HCT116 (cell line): ENCODE measurements at regions not wholly inside any gene's neighbourhood (a gene's known extent, or its start where the extent isn't known, plus 50 kb on each side); places are given as distances from the start of the nearest gene placed in this dataset.

ENCODE experiments used
- ATAC-seq: fragments of 200-7000 bp; cut with Tn5 transposase; 2 replicates; pipeline ENCODE4 v1.9.1; 2020; ENCODE audit warnings: mild to moderate bottlenecking, moderate library complexity
- BruUV-seq: library from RNA; stranded (reverse); fragments of 400-500 nt; replicated peaks from 2 replicates; lab custom pipeline; 2021; lab: Mats Ljungman, UMichigan
- CTCF ChIA-PET: fragments of 300-600 bp; sonication (Branson Sonifier 250); formaldehyde crosslinking; loops from one replicate; lab custom pipeline; 2021; ENCODE audit warnings: antibody characterized with exemption; lab: Charles Lee
- POLR2A ChIA-PET: fragments of 300-600, 350-600 bp; sonication (Branson Sonifier 250); formaldehyde crosslinking; loops from one replicate; lab custom pipeline; 2021; ENCODE audit warnings: antibody characterized with exemption; lab: Charles Lee
- RAD21 ChIA-PET, 2 experiments: fragments of 300-600 bp; sonication (Branson Sonifier 250); formaldehyde crosslinking; loops; one replicate each; lab custom pipeline; 2023; ENCODE audit warnings: low total read pairs in 2 of 2; ENCODE audit not compliant: uncharacterized antibody in 2 of 2, unreplicated experiment in 2 of 2, low non-redundant PET in 1 of 2; lab: Charles Lee
- DNase-seq: peaks from one replicate; pipeline ENCODE4 v3.0.0-alpha.2; 2010; ENCODE audit warnings: low read depth, low spot score
- H2AFZ ChIP-seq: fragments of 200-600 bp; shearing (Covaris generic), sonication (generic); 2 replicates; pipeline ENCODE4 v1.6.1; 2017; ENCODE audit warnings: low read depth, mixed run types, mixed read lengths, antibody characterized with exemption, low read length; ENCODE audit not compliant: poor library complexity, severe bottlenecking
- H3K27ac ChIP-seq: 2 replicates; pipeline ENCODE4 v1.5.1; 2012; ENCODE audit warnings: low read depth, low read length
- H3K27me3 ChIP-seq: fragments of 200-600 bp; sonication (generic); 2 replicates; pipeline ENCODE4 v1.6.1; 2016; ENCODE audit warnings: mixed run types, low read length, mixed read lengths; ENCODE audit not compliant: insufficient read depth
- H3K36me3 ChIP-seq, 2 experiments: fragments of 200-500 bp in 1 of 2; fragments of 200-600 bp in 1 of 2; sonication (Bioruptor generic) in 1 of 2; sonication (generic) in 1 of 2; 2 replicates each; pipeline versions ENCODE4 v1.5.1 to v1.6.1; 2014 to 2016; ENCODE audit warnings: low read length in 2 of 2, inconsistent platforms in 1 of 2, mixed read lengths in 1 of 2, mixed run types in 1 of 2; ENCODE audit not compliant: insufficient read depth in 2 of 2, control insufficient read depth in 1 of 2
- H3K4me1 ChIP-seq, 2 experiments: fragments of 200-600 bp in 1 of 2; sonication (generic) in 1 of 2; 2 replicates each; pipeline versions ENCODE4 v1.5.1 to v1.6.1; 2012 to 2017; ENCODE audit warnings: low read length in 2 of 2, inconsistent platforms in 1 of 2, mild to moderate bottlenecking in 1 of 2, mixed read lengths in 1 of 2, mixed run types in 1 of 2, moderate library complexity in 1 of 2; ENCODE audit not compliant: insufficient read depth in 2 of 2, control insufficient read depth in 1 of 2
- H3K4me2 ChIP-seq: fragments of 200-600 bp; sonication (generic); 2 replicates; pipeline ENCODE4 v1.6.1; 2017; ENCODE audit warnings: mixed run types, low read length, mixed read lengths
- H3K4me3 ChIP-seq, 2 experiments: fragments of 200-600 bp in 1 of 2; sonication (generic) in 1 of 2; replicated peaks in 1 of 2; 2 replicates each; pipeline ENCODE4 v1.5.1; 2011 to 2016; ENCODE audit warnings: low read length in 2 of 2, control low read depth in 1 of 2, low read depth in 1 of 2, mild to moderate bottlenecking in 1 of 2, mixed read lengths in 1 of 2, mixed run types in 1 of 2
- H3K79me2 ChIP-seq: fragments of 200-600 bp; sonication (generic); 2 replicates; pipeline ENCODE4 v1.6.1; 2017; ENCODE audit warnings: mild to moderate bottlenecking, mixed run types, low read length, moderate library complexity, mixed read lengths; ENCODE audit not compliant: insufficient read depth
- H3K9ac ChIP-seq: fragments of 200-600 bp; sonication (generic); 2 replicates; pipeline ENCODE4 v1.6.1; 2016; ENCODE audit warnings: low read length, mixed read lengths
- H3K9me2 ChIP-seq: fragments of 200-600 bp; sonication (generic), shearing (Covaris generic); 2 replicates; pipeline ENCODE4 v1.6.1; 2017; ENCODE audit warnings: mixed run types, mild to moderate bottlenecking, moderate library complexity; ENCODE audit not compliant: insufficient read depth
- H3K9me3 ChIP-seq, 2 experiments: fragments of 200-500 bp in 1 of 2; fragments of 200-600 bp in 1 of 2; sonication (Bioruptor generic) in 1 of 2; sonication (generic) in 1 of 2; 2 replicates each; pipeline ENCODE4 v1.6.1; 2014 to 2017; ENCODE audit warnings: low read length in 2 of 2, mixed read lengths in 2 of 2, inconsistent platforms in 1 of 2, low read depth in 1 of 2, mild to moderate bottlenecking in 1 of 2, mixed run types in 1 of 2, moderate library complexity in 1 of 2; ENCODE audit not compliant: control insufficient read depth in 1 of 2, insufficient read depth in 1 of 2
- H4K20me1 ChIP-seq: fragments of 200-600 bp; sonication (generic), shearing (Covaris generic); 2 replicates; pipeline ENCODE4 v1.6.1; 2017; ENCODE audit warnings: mixed run types, mild to moderate bottlenecking, moderate library complexity; ENCODE audit not compliant: insufficient read depth
- ATF3 ChIP-seq: IDR thresholded peaks from 2 replicates; pipeline ENCODE4 v1.6.1; 2012
- CEBPB ChIP-seq: IDR thresholded peaks from 2 replicates; pipeline ENCODE4 v1.6.1; 2012; ENCODE audit warnings: low read depth
- CTCF ChIP-seq, 3 experiments: fragments of 200-600 bp in 1 of 3; sonication (generic) in 1 of 3; IDR thresholded peaks in 2 of 3; conservative IDR thresholded peaks in 1 of 3; 2 replicates each; pipeline ENCODE4 v1.5.1; 2012 to 2017; ENCODE audit warnings: low read depth in 2 of 3, low read length in 2 of 3, antibody characterized with exemption in 1 of 3, borderline replicate concordance in 1 of 3, control low read depth in 1 of 3, mild to moderate bottlenecking in 1 of 3, mixed read lengths in 1 of 3, mixed run types in 1 of 3, moderate library complexity in 1 of 3; ENCODE audit not compliant: insufficient read depth in 1 of 3
- EGR1 ChIP-seq: IDR thresholded peaks from 2 replicates; pipeline ENCODE4 v1.6.1; 2012; ENCODE audit warnings: low read depth
- EZH2 ChIP-seq: fragments of 200-600 bp; sonication (generic); IDR thresholded peaks from 2 replicates; pipeline ENCODE4 v1.6.1; 2017; ENCODE audit warnings: antibody characterized with exemption, mixed run types
- EZH2phosphoT487 ChIP-seq: fragments of 200-600 bp; IDR thresholded peaks from 2 replicates; pipeline ENCODE4 v1.6.1; 2018; ENCODE audit warnings: antibody characterized with exemption, borderline replicate concordance
- FOSL1 ChIP-seq: IDR thresholded peaks from 2 replicates; pipeline ENCODE4 v1.6.1; 2012; ENCODE audit warnings: low read depth
- JUND ChIP-seq: IDR thresholded peaks from 2 replicates; pipeline ENCODE4 v1.6.1; 2012
- MAX ChIP-seq: IDR thresholded peaks from 2 replicates; pipeline ENCODE4 v1.6.1; 2012
- POLR2A ChIP-seq: IDR thresholded peaks from 2 replicates; pipeline ENCODE4 v1.7.0; 2011; ENCODE audit warnings: borderline replicate concordance; ENCODE audit not compliant: insufficient read depth, insufficient read length; ENCODE audit errors: extremely low read depth
- POLR2AphosphoS5 ChIP-seq: IDR thresholded peaks from 2 replicates; pipeline ENCODE4 v1.6.1; 2011; ENCODE audit warnings: mild to moderate bottlenecking, low read depth, low read length, moderate library complexity
- RAD21 ChIP-seq: IDR thresholded peaks from 2 replicates; pipeline ENCODE4 v1.6.1; 2012; ENCODE audit warnings: low read depth, mild to moderate bottlenecking
- SIN3A ChIP-seq: IDR thresholded peaks from 2 replicates; pipeline ENCODE4 v1.6.1; 2012; ENCODE audit warnings: low read depth
- TCF7L2 ChIP-seq: IDR thresholded peaks from 2 replicates; pipeline ENCODE4 v1.7.0; 2011; ENCODE audit warnings: borderline replicate concordance, inconsistent platforms; ENCODE audit not compliant: insufficient read depth, insufficient read length; ENCODE audit errors: extremely low read depth
- YY1 ChIP-seq: IDR thresholded peaks from 2 replicates; pipeline ENCODE4 v1.6.1; 2011; ENCODE audit warnings: low read length, low read depth, moderate library complexity, mild to moderate bottlenecking; ENCODE audit not compliant: insufficient replicate concordance; ENCODE audit errors: extremely low read depth
- ZBTB33 ChIP-seq: IDR thresholded peaks from 2 replicates; pipeline ENCODE4 v1.6.1; 2011; ENCODE audit warnings: mild to moderate bottlenecking, low read length, moderate library complexity; ENCODE audit not compliant: insufficient replicate concordance; ENCODE audit errors: extremely low read depth
- ZFX ChIP-seq: fragments of 450-650 bp; IDR thresholded peaks from 2 replicates; pipeline ENCODE4 v1.6.1; 2017
- ZNF274 ChIP-seq: fragments of 200-500 bp; sonication (Bioruptor generic); IDR thresholded peaks from 2 replicates; pipeline ENCODE4 v1.6.1; 2014; ENCODE audit warnings: mild to moderate bottlenecking, low read depth, low read length, inconsistent platforms
- intact Hi-C: fragments of 100-400 bp; cut with micrococcal nuclease; formaldehyde crosslinking; loops from 2 replicates; pipeline ENCODE4 v1.10.0; 2022

GRCh38 chr15:29624271-29624670 is 198.0 kb downstream of the TJP1 start:
- ChIA-PET CTCF (interaction anchor here (1.3 kb wide), 1 partner anchor 10 kb away, joined by 4 read pairs; no protein-coding TSS in a partner anchor), POLR2A (no interaction called here), RAD21 (no interaction called here)
- ATAC-seq (no peak), DNase-seq (no peak)
- no TSS peak for BruUV-seq
- H3K79me2 ChIP-seq = no peaks in the 10 kb centered on the region
- H3K4me2 ChIP-seq = no peak overlapping the region
- no peak overlapping the region for H3K9ac ChIP-seq
- TF ChIP-seq CTCF (IDR thresholded peaks at IDR 0.05 in 2 of 3, conservative IDR thresholded peaks at IDR 0.05 in 1 of 3; ENCODE audit: borderline replicate concordance in 1 of 3, insufficient read depth in 1 of 3, low read depth in 2 of 3, low read length in 2 of 3) (no peak), RAD21 (no peak), POLR2A (no peak), ATF3 (no peak), JUND (no peak), MAX (no peak), CEBPB (no peak), EZH2 (no peak), ZFX (no peak), ZNF274 (no peak), EZH2phosphoT487 (no peak), SIN3A (no peak), EGR1 (no peak), FOSL1 (no peak), TCF7L2 (no peak), YY1 (no peak), POLR2AphosphoS5 (no peak), ZBTB33 (no peak)
- no peaks in the 10 kb centered on the region for H3K9me2 ChIP-seq
- no peaks in the 10 kb centered on the region for H3K36me3 ChIP-seq
- no peaks in the 10 kb centered on the region for H3K9me3 ChIP-seq
- no peak overlapping the region for H3K27ac ChIP-seq
- intact Hi-C loops = no loop called here
- no peaks in the 10 kb centered on the region for H3K27me3 ChIP-seq
- H2AFZ ChIP-seq = no peak overlapping the region
- H3K4me3 ChIP-seq = no peak overlapping the region
- no peaks in the 10 kb centered on the region for H4K20me1 ChIP-seq
- no peaks in the 10 kb centered on the region for H3K4me1 ChIP-seq
